IPS-NIHi7 (cell line): ENCODE measurements at regions not wholly inside any gene's neighbourhood (a gene's known extent, or its start where the extent isn't known, plus 50 kb on each side); places are given as distances from the start of the nearest gene placed in this dataset.
"Not testable (repeated sequence)": the region's sequence is repeated elsewhere in the genome, so short reads cannot be mapped to it uniquely, and the experiment has no call there.

ENCODE experiments used
- DNase-seq: peaks from one replicate; pipeline ENCODE4 v3.0.0; 2012; ENCODE audit warnings: mixed read lengths; ENCODE audit errors: extremely low spot score

- not testable (repeated sequence) for DNase-seq
These were observed 119.1 kb downstream of the MACIR start for GRCh38 chr5:103377638-103378037.

GRCh38 chr5:103375863-103376591 lies 117.5 kb downstream of the MACIR start:
- no peak for DNase-seq

- DNase-seq = no peak
These were observed 116.8 kb downstream of the MACIR start for GRCh38 chr5:103375350-103375749.

- DNase-seq = no peak
These were observed 116.0 kb downstream of the MACIR start for GRCh38 chr5:103374473-103374963.

GRCh38 chr5:103373597-103374472 lies 115.3 kb downstream of the MACIR start:
- no peak for DNase-seq

- DNase-seq = no peak
These were observed 112.6 kb downstream of the MACIR start for GRCh38 chr5:103371046-103371607.

- no peak for DNase-seq
These were observed 110.9 kb downstream of the MACIR start for GRCh38 chr5:103369125-103370120.

GRCh38 chr5:103367702-103368101 lies 109.1 kb downstream of the MACIR start:
- no peak for DNase-seq

GRCh38 chr5:103366918-103367549 lies 108.5 kb downstream of the MACIR start:
- no peak for DNase-seq

- no peak for DNase-seq
These were observed 105.5 kb downstream of the MACIR start for GRCh38 chr5:103364074-103364473.

GRCh38 chr5:103362211-103362610 lies 103.6 kb downstream of the MACIR start:
- DNase-seq = no peak

- DNase-seq = no peak
These were observed 101.9 kb downstream of the MACIR start for GRCh38 chr5:103360475-103360874.

GRCh38 chr5:103358305-103358995 lies 99.9 kb downstream of the MACIR start:
- DNase-seq = no peak

- DNase-seq = no peak
These were observed 99.1 kb downstream of the MACIR start for GRCh38 chr5:103357636-103358035.

- no peak for DNase-seq
These were observed 98.0 kb downstream of the MACIR start for GRCh38 chr5:103356350-103357091.

GRCh38 chr5:103355579-103355978 lies 97.0 kb downstream of the MACIR start:
- no peak for DNase-seq

GRCh38 chr5:103354446-103354845 lies 95.9 kb downstream of the MACIR start:
- DNase-seq = no peak

- DNase-seq = no peak
These were observed 95.0 kb downstream of the MACIR start for GRCh38 chr5:103353581-103353980.

- no peak for DNase-seq
These were observed 89.3 kb downstream of the MACIR start for GRCh38 chr5:103347716-103348423.
